KMS-11 (cell line): ENCODE measurements at regions not wholly inside any gene's neighbourhood (a gene's known extent, or its start where the extent isn't known, plus 50 kb on each side); places are given as distances from the start of the nearest gene placed in this dataset.

ENCODE experiments used
- H2AFZ ChIP-seq: fragments of 200-600 bp; sonication (generic); 2 replicates; pipeline ENCODE4 v1.6.1; 2016; ENCODE audit warnings: antibody characterized with exemption, mixed run types, low read depth
- H3K27ac ChIP-seq: fragments of 200-600 bp; sonication (generic); 2 replicates; pipeline ENCODE4 v1.6.1; 2016; ENCODE audit warnings: mild to moderate bottlenecking, mixed run types
- H3K27me3 ChIP-seq: fragments of 200-600 bp; sonication (generic); 2 replicates; pipeline ENCODE4 v1.6.1; 2017; ENCODE audit warnings: mild to moderate bottlenecking, low read depth, mixed run types, moderate library complexity; ENCODE audit not compliant: insufficient read depth
- H3K36me3 ChIP-seq: fragments of 200-600 bp; sonication (generic); 2 replicates; pipeline ENCODE4 v1.6.1; 2017; ENCODE audit warnings: mild to moderate bottlenecking, mixed run types; ENCODE audit not compliant: insufficient read depth
- H3K4me1 ChIP-seq: fragments of 200-600 bp; sonication (generic); 2 replicates; pipeline ENCODE4 v1.6.1; 2016; ENCODE audit warnings: mild to moderate bottlenecking, low read depth, mixed run types; ENCODE audit not compliant: poor library complexity, severe bottlenecking
- H3K4me2 ChIP-seq: fragments of 200-600 bp; sonication (generic); 2 replicates; pipeline ENCODE4 v1.7.0; 2016; ENCODE audit warnings: mild to moderate bottlenecking, mixed run types
- H3K4me3 ChIP-seq: fragments of 200-600 bp; sonication (generic); IDR thresholded peaks from 2 replicates; pipeline ENCODE4 v1.6.1; 2017; ENCODE audit warnings: low read depth, low read length, mixed read lengths; ENCODE audit not compliant: insufficient read depth
- H3K79me2 ChIP-seq: fragments of 200-600 bp; sonication (generic); 2 replicates; pipeline ENCODE4 v1.6.1; 2016; ENCODE audit warnings: low read depth, mixed run types; ENCODE audit not compliant: insufficient read depth
- H3K9ac ChIP-seq: fragments of 200-600 bp; sonication (generic); 2 replicates; pipeline ENCODE4 v1.6.1; 2016; ENCODE audit warnings: mild to moderate bottlenecking, mixed run types
- H4K20me1 ChIP-seq: fragments of 200-600 bp; sonication (generic); 2 replicates; pipeline ENCODE4 v1.6.1; 2016; ENCODE audit warnings: mild to moderate bottlenecking, mixed run types; ENCODE audit not compliant: insufficient read depth
- TF ChIP-seq, protein P1 (sequence below): fragments of 200-600 bp; sonication (generic); conservative IDR thresholded peaks from 2 replicates; pipeline ENCODE4 v1.6.1; 2017; ENCODE audit warnings: low read depth, mild to moderate bottlenecking, antibody characterized with exemption, low read length, moderate library complexity, mixed read lengths

DNA sequence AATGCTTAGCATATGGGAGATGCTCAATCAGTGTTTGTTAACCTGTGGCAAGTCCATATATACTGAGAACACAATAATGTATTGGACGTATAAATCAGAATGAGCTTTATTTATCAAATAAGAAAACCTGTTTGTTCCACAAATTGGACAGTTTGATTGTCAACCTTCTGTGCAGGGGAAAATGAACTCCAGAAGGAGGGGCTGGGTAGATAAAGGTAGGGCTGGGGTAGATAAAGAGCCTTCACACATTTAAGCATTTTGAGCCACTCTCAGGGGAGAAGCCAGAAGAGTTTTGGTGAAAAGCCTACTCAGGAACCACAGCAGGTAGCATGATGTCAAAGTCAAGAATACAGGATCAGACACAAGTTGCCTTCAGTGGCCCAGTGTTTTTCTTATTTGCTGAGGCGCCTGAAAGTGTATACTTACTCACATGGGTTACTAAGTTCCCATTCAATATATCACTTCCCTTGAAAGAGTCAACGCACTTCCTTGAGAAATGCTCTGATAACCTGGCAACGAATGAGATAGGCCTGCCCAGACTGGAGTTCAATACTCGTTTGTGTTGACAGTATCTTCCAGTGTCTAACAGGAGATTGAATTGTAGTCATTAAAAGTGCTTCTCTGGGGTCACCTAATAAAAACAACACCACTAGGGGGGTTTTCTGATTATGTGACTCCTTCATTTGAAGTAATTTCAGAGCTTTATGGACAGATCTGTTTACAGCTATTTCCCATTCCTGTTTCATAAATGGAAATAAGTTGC, 263.9 kb upstream of the CITED2 start:
- H3K79me2 ChIP-seq = no peaks in the 10 kb centered on the region
- H3K4me1 ChIP-seq = no peaks in the 10 kb centered on the region
- H3K9ac ChIP-seq = no peak overlapping the region
- no peak overlapping the region for H3K4me3 ChIP-seq
- H3K36me3 ChIP-seq = no peaks in the 10 kb centered on the region
- no peaks in the 10 kb centered on the region for H3K27me3 ChIP-seq
- H3K4me2 ChIP-seq = no peak overlapping the region
- no peak overlapping the region for H2AFZ ChIP-seq
- TF ChIP-seq, protein P1, sequence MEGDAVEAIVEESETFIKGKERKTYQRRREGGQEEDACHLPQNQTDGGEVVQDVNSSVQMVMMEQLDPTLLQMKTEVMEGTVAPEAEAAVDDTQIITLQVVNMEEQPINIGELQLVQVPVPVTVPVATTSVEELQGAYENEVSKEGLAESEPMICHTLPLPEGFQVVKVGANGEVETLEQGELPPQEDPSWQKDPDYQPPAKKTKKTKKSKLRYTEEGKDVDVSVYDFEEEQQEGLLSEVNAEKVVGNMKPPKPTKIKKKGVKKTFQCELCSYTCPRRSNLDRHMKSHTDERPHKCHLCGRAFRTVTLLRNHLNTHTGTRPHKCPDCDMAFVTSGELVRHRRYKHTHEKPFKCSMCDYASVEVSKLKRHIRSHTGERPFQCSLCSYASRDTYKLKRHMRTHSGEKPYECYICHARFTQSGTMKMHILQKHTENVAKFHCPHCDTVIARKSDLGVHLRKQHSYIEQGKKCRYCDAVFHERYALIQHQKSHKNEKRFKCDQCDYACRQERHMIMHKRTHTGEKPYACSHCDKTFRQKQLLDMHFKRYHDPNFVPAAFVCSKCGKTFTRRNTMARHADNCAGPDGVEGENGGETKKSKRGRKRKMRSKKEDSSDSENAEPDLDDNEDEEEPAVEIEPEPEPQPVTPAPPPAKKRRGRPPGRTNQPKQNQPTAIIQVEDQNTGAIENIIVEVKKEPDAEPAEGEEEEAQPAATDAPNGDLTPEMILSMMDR = no peak
- no peaks in the 10 kb centered on the region for H4K20me1 ChIP-seq
- H3K27ac ChIP-seq = no peak overlapping the region

DNA sequence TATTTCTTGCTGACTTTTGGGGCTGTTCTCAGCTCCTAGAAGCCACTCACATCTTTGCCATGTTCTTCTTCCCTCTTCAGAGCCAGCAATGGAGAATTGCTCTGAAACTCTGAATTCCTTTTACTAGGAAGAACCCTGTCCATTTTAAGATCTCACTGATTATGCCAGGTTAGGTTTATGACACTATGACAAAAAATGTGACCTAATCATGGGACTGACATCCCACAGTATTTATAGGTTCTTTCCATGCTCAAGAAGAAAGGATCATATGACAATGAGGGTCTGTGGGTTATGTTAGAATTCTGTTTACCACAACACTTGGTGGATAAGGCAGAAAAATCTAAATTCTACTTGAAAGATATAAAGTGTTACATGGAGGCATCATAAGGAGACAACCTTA, 263.3 kb upstream of the CITED2 start:
- TF ChIP-seq, protein P1 = no peak
- no peak overlapping the region for H2AFZ ChIP-seq
- no peaks in the 10 kb centered on the region for H3K79me2 ChIP-seq
- no peaks in the 10 kb centered on the region for H3K4me1 ChIP-seq
- H3K4me2 ChIP-seq = no peak overlapping the region
- H4K20me1 ChIP-seq = no peaks in the 10 kb centered on the region
- no peaks in the 10 kb centered on the region for H3K36me3 ChIP-seq
- H3K9ac ChIP-seq = no peak overlapping the region
- H3K27me3 ChIP-seq = no peaks in the 10 kb centered on the region
- no peak overlapping the region for H3K4me3 ChIP-seq
- H3K27ac ChIP-seq = no peak overlapping the region

DNA sequence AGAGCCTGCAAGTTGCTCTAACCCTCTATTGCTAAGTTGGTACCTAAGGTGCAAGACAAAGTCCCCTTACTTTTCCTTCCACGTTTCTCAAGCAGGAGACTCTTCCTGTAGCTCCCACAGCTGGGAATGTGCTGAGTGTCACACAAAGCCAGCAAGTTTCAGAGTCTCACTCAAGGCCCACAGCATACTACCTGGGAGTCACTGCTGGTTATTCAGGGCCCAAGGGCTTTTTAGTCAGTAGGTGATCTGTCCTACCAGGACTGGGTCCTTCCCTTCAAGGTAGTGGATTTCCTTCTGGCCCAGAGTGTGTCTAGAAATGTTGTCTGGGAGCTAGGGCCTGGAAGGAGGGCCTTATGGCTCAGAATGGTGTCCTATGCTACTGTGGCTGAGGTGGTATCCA, 261.9 kb upstream of the CITED2 start:
- Histone ChIP-seq H3K36me3 (no peaks in the 10 kb centered on the region), H3K9ac (no peak overlapping the region), H4K20me1 (no peaks in the 10 kb centered on the region), H3K4me1 (no peaks in the 10 kb centered on the region), H3K27ac (no peak overlapping the region), H3K4me3 (no peak overlapping the region), H3K27me3 (no peaks in the 10 kb centered on the region), H2AFZ (no peak overlapping the region), H3K4me2 (no peak overlapping the region), H3K79me2 (no peaks in the 10 kb centered on the region)
- TF ChIP-seq, protein P1 = no peak

DNA sequence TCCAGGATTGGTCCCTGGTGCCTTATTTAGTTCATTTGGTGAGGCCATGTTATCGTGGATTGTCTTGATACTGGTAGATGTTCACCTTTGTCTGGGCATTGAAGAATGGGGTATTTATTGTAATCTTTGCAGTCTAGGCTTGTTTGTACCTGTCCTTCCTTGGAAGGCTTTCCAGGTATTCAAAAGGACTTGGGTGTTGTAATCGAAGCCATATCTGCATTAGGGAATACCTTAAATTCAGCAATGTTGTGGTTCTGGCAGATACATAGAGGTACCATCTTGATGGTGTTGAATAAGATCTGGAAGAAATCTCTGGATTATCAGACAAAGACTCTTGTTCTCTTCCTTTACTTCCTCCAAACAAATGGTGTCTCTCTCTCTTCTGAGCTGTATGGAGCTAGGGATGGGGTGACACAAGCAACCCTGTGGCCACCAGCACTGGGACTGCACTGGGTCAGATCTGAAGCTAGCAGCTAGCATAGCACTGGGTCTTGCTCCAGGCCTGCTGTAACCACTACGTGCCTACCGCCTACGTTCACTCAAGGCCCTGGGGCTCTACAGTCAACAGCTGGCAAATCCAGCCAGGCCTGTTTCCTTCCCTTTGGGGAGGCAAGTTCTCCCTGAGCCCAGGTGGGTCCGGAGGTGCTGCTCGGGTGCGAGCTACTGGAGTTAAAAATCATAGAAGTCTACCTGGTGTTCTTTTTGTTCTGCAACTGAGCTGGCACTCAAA, 261.1 kb upstream of the CITED2 start:
- Histone ChIP-seq H3K4me1 (no peaks in the 10 kb centered on the region), H3K27ac (no peak overlapping the region), H3K27me3 (no peaks in the 10 kb centered on the region), H3K36me3 (no peaks in the 10 kb centered on the region), H2AFZ (no peak overlapping the region), H4K20me1 (no peaks in the 10 kb centered on the region), H3K79me2 (no peaks in the 10 kb centered on the region), H3K4me3 (no peak overlapping the region), H3K9ac (no peak overlapping the region), H3K4me2 (no peak overlapping the region)
- TF ChIP-seq, protein P1 = no peak
